GM19397 (cell line): ENCODE measurements at regions not wholly inside any gene's neighbourhood (a gene's known extent, or its start where the extent isn't known, plus 50 kb on each side); places are given as distances from the start of the nearest gene placed in this dataset.

Experiments used
- ATAC-seq: cut with Tn5 transposase; IDR thresholded peaks from one replicate; pipeline ENCODE4 v1.9.1; 2021; ENCODE audit warnings: mild to moderate bottlenecking, moderate library complexity; ENCODE audit not compliant: unreplicated experiment

DNA sequence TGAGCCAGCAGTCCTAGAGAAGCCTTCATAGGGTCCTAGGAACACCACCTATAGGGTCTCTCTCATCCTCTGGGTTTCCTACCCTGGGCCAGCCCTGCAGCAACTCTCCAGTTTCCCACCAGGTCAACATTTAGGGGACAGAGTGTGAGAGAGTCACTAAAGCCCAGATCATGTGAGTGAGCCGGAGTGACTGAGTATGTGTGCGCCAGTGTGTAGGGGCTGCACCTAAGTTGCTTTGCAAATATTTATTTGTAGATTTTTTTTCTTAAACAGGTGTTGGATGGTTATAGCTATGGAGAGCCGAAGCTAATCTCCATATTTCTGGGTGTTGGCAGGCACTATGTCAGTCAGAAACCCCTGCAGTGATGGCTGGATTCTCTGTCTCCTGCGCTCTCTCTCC lies 232.5 kb upstream of the NCAM1 start:
- no peak for ATAC-seq

- no peak for ATAC-seq
These were observed 230.6 kb upstream of the NCAM1 start for GRCh38 chr11:112730591-112730990.

DNA sequence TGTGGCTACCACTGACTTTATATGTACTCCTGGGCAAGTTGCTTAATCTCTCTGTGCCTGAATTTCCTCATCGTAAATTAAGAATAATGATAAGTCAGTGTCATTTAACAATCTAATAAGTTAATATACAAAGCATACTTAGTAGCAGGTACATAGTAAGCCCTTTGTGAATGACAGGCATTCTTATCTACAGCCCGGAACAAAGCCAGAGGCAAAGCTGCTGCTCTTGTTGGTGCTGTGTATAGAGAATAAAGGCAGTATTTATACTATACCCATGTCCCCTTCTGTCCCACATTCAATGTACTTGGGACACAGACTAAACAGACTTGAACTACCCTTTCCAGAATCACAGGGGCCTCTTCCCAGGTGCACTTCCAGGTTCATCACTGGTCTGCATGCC lies 229.7 kb upstream of the NCAM1 start:
- ATAC-seq: no peak

- ATAC-seq: no peak
These were observed 229.2 kb upstream of the NCAM1 start for GRCh38 chr11:112732031-112732430.

DNA sequence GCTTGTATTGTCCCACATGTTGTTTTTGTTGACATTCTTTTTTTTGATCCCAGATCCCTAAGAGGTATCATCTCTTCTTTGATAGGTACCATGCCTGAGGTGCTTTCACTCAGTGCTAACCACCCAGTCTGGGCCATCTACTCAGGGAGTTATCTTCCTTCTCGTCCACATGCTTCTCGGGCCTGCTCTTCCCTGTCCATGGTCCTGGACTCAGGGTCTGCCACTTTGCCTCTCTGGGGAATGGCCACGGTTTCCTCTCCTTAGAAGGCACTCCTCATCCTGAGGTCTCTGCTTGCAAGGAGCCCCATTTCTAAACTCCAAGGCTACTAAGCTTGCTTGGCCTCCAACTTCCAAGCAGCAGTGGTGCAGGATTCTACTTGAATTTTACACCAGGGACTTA lies 227.0 kb upstream of the NCAM1 start:
- ATAC-seq: no peak

DNA sequence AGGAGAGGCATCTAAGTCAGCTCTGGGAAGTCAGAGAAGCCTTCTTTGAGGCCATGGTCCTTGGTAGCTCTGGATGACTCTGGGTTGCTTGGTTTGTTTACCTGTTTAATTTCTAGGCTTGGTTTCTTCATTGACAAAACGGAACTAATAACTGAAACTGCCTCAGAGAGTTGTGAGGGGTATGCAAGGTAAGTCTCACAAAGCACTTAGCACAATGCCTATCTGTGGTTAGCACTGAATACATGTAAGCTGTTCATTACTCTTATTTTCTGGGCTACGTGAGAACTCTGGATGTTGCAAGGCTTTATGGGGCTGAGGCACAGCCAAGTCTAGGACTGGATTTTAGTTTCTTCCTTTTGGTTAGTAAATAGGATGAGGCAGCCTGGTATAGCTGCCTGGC lies 225.8 kb upstream of the NCAM1 start:
- ATAC-seq: no peak

DNA sequence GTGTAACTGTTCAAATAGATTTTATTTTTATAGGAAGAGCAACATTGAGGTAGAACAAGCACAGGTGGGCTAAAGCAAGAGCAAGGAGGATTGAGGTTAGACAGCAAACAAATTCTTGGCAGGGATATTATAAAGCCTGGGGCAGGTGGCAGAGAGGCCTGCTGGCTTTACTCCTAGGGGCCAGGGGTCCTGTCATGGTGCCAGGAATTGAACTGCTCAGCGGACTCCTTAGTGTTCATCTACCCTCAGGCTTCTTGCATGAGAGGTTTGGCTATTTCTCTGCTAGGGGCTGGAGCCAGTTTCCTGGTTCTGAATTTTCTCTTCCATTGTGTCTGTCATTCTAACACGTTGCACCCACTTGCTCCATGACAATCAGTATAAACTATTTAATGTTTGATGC lies 217.2 kb upstream of the NCAM1 start:
- no peak for ATAC-seq

GRCh38 chr11:112745973-112746372 lies 215.2 kb upstream of the NCAM1 start:
- no peak for ATAC-seq

- no peak for ATAC-seq
These were observed 213.0 kb upstream of the NCAM1 start for GRCh38 chr11:112748252-112748651.

DNA sequence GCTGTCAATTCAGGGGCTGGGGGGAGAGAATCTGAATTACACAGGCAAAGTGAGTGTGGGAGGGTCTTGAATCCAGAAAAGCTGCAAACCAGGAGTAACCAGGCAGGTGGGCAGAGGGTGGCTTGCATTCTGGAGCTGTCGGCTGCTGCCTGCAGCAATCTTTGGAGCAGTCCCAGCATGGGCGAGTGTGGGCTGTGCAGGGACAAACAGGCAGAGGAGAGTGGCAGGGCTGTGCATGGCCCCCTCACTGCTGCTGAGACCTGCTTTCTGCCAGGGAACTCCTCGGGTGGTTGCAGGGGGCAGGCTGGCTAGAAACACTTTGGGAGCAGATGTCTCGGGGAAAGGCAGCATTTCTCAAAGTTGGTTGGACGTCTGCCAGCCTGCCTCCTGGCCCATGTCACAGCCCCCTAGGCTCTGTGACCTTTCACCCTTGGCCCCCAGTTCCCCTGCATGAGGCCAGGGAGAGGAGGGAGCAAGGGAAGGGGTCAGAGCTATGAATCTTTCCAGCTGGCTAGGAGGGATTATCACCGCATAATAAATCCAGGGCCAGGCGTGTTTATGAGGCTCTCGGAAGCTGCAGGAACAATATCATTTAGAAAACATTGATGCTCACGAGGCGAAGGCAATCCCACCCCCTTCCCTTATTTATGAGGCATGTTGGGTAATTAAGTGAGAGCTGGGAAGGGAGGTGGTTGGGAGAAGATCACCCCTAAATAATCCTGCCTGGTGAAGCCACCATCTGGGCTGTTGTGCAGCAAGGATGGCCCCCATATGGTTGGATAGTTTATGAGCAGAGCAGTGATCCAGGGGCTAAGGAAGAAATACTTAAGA lies 212.3 kb upstream of the NCAM1 start:
- no peak for ATAC-seq

- no peak for ATAC-seq
These were observed 209.9 kb upstream of the NCAM1 start for GRCh38 chr11:112751329-112751728.

DNA sequence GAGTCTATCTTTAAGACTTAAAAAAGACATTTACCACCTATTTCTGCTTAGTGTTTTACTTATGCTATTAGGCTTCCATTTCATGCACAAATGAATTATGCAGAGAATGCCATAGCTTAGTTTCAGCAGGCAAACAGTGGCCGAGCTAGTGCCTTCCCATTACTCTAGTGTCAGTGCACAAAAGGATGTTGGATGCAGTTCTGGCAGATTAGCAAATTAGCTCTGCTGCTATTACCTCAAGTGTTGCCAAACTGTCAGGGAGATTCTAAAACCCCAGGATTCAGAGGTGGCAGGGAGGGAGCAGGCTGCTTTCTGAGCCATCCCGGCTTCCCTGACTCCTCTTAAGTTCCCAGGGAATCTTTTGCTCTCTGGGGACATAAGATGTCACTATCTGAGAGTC lies 209.4 kb upstream of the NCAM1 start:
- no peak for ATAC-seq

- no peak for ATAC-seq
These were observed 208.7 kb upstream of the NCAM1 start for GRCh38 chr11:112752563-112752962.

DNA sequence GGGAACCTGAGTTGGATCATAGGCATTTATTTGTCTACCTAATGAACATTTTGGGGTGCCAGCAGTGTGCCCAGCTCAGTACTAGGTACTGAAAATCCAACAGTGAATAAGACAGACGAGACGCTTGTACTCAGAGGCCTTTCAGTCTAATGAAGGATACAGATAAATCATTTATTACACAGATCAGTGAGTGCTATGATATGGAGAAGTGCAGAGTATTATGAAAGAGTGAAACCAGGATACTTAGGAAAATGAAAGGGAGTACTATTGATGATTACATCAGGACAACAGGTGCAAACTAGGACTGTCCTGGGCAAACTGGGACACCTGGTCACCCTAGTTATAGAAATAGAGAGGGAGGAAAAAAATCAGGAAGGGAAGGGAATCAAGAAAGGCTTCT lies 207.5 kb upstream of the NCAM1 start:
- ATAC-seq: no peak

- ATAC-seq: no peak
These were observed 201.8 kb upstream of the NCAM1 start for GRCh38 chr11:112759418-112759817.

GRCh38 chr11:112760396-112761059 lies 200.7 kb upstream of the NCAM1 start:
- ATAC-seq: no peak

- ATAC-seq: no peak
These were observed 199.1 kb upstream of the NCAM1 start for GRCh38 chr11:112761911-112762706.

DNA sequence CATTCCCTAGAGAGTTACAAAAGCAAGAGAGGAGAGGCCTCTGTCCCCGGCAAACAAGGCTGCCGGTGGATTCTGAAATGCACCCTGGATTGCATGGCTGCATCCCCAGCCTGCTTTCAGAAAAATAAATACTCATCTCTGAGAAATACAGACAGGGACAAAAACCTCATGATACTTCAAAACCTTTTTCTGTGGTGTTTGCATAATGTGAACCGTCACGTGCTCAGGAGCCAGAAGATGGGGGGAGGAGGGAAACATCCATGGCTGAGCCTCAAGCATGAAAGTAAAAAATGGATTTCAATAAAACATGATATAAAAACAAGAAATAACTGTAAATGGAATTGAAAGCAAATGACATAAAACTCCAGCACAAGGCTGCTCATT lies 198.5 kb upstream of the NCAM1 start:
- ATAC-seq: no peak

DNA sequence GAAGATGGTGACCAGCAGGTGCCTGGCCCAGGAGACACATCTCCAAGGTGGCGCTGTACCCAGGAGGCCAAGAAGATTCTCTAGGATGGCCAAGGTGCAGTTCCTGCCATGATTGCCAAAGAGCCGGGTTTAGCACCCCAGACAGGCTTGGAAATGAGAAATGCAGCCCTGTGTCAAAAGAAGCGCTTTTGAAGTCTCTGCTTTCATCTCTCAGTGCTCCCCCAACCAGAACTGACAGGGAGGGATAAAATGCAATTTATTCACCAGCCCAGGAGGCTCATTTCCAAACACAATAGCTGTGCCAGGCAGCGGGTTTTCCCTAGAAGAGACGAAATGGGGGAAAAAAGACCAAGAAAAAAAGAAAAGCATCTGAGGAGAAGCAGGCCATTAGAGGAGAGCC lies 195.9 kb upstream of the NCAM1 start:
- ATAC-seq: no peak

GRCh38 chr11:112769170-112769569 lies 192.1 kb upstream of the NCAM1 start:
- no peak for ATAC-seq

- ATAC-seq: no peak
These were observed 191.6 kb upstream of the NCAM1 start for GRCh38 chr11:112769584-112769983.

DNA sequence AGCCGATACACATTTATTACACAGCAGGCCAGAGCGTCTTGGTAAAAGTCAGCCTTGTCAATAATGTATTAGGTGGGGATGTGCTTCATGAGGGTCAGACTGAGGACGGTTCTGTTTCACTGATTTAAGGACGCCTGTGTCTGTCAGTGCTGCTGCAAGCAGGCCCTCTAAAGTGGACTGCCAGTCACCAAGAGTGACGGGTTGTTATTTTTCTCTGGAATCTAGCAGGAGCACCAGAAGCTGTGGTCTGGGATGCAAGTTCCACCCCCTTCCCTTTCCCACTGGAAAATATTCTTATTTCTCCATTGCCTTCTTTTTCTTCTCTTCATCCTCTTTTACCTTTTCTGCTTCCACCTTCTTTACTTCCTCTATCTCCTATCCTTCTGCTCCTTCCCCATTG lies 191.2 kb upstream of the NCAM1 start:
- no peak for ATAC-seq
